NB4 (cell line): ENCODE measurements at regions not wholly inside any gene's neighbourhood (a gene's known extent, or its start where the extent isn't known, plus 50 kb on each side); places are given as distances from the start of the nearest gene placed in this dataset.

Experiments
- TF ChIP-seq, protein P1 (sequence below): IDR thresholded peaks from 2 replicates; pipeline ENCODE4 v1.6.1; 2011; ENCODE audit warnings: low read depth, low read length
- TF ChIP-seq, protein P2 (sequence below): IDR thresholded peaks from one replicate; pipeline ENCODE4 v1.5.1; 2012; ENCODE audit warnings: low read depth, low read length

DNA sequence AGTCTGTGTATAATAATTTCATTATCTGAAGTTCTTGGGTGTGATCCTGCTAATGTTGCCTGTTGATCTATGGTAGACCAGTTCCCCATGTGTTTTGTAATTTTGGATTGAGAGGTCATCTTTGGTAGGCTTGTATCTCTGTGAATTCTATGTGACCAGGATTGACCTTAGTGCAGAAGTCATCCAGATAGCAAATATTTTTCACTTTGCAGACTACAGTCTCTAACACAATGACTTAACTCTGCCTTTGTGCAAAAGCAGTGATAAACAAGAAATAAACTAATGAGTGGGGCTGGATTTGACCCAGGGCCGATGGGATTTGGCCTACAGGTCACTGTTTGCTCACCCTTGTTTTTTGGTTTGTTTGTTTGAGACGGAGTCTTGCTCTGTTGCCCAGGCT is 144.6 kb upstream of the MYL2 start:
- TF ChIP-seq, protein P1, sequence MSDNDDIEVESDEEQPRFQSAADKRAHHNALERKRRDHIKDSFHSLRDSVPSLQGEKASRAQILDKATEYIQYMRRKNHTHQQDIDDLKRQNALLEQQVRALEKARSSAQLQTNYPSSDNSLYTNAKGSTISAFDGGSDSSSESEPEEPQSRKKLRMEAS, result no peak
- TF ChIP-seq, protein P2, sequence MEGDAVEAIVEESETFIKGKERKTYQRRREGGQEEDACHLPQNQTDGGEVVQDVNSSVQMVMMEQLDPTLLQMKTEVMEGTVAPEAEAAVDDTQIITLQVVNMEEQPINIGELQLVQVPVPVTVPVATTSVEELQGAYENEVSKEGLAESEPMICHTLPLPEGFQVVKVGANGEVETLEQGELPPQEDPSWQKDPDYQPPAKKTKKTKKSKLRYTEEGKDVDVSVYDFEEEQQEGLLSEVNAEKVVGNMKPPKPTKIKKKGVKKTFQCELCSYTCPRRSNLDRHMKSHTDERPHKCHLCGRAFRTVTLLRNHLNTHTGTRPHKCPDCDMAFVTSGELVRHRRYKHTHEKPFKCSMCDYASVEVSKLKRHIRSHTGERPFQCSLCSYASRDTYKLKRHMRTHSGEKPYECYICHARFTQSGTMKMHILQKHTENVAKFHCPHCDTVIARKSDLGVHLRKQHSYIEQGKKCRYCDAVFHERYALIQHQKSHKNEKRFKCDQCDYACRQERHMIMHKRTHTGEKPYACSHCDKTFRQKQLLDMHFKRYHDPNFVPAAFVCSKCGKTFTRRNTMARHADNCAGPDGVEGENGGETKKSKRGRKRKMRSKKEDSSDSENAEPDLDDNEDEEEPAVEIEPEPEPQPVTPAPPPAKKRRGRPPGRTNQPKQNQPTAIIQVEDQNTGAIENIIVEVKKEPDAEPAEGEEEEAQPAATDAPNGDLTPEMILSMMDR, result no peak
